ENCODE measurements at regions not wholly inside any gene's neighbourhood (a gene's known extent, or its start where the extent isn't known, plus 50 kb on each side); places are given as distances from the start of the nearest gene placed in this dataset.

GRCh38 chr21:25421321-25422028 is 185.8 kb downstream of the MRPL39 start:
- Mint-ChIP-seq H3K4me1 (ENCODE audit: low read depth) (no peaks in the 10 kb centered on the region), H3K36me3 (ENCODE audit: insufficient read depth) (no peaks in the 10 kb centered on the region), H3K27ac (no peak overlapping the region), H3K4me3 (ENCODE audit: low read depth) (no peak overlapping the region), H3K27me3 (no peaks in the 10 kb centered on the region), H3K9me3 (ENCODE audit: low read depth) (no peaks in the 10 kb centered on the region)
- TF ChIP-seq CTCF (IDR thresholded peaks at IDR 0.05; ENCODE audit: unreplicated experiment), result peak; percentile 47
- DNase-seq (ENCODE audit: low spot score, unreplicated experiment), result no peak

- TF ChIP-seq CTCF (IDR thresholded peaks at IDR 0.05; ENCODE audit: unreplicated experiment), result no peak
- no peaks in the 10 kb centered on the region for H3K36me3 Mint-ChIP-seq (ENCODE audit: insufficient read depth)
- no peak overlapping the region for H3K27ac Mint-ChIP-seq
- H3K4me1 Mint-ChIP-seq (ENCODE audit: low read depth), result no peaks in the 10 kb centered on the region
- no peaks in the 10 kb centered on the region for H3K27me3 Mint-ChIP-seq
- DNase-seq (ENCODE audit: low spot score, unreplicated experiment), result no peak
- no peak overlapping the region for H3K4me3 Mint-ChIP-seq (ENCODE audit: low read depth)
- H3K9me3 Mint-ChIP-seq (ENCODE audit: low read depth), result no peaks in the 10 kb centered on the region
Observed at GRCh38 chr21:25420831-25421230, 186.4 kb downstream of the MRPL39 start.

- Mint-ChIP-seq H3K27ac (no peak overlapping the region), H3K4me1 (ENCODE audit: low read depth) (no peaks in the 10 kb centered on the region), H3K9me3 (ENCODE audit: low read depth) (no peaks in the 10 kb centered on the region), H3K36me3 (ENCODE audit: insufficient read depth) (no peaks in the 10 kb centered on the region), H3K27me3 (no peaks in the 10 kb centered on the region), H3K4me3 (ENCODE audit: low read depth) (no peak overlapping the region)
- DNase-seq (ENCODE audit: low spot score, unreplicated experiment), result no peak
- no peak for TF ChIP-seq CTCF (IDR thresholded peaks at IDR 0.05; ENCODE audit: unreplicated experiment)
Observed at GRCh38 chr21:25416669-25417068, 190.6 kb downstream of the MRPL39 start.

- Mint-ChIP-seq H3K9me3 (ENCODE audit: low read depth) (no peaks in the 10 kb centered on the region), H3K27me3 (no peaks in the 10 kb centered on the region), H3K36me3 (ENCODE audit: insufficient read depth) (no peaks in the 10 kb centered on the region), H3K27ac (no peak overlapping the region), H3K4me3 (ENCODE audit: low read depth) (no peak overlapping the region), H3K4me1 (ENCODE audit: low read depth) (no peaks in the 10 kb centered on the region)
- no peak for DNase-seq (ENCODE audit: low spot score, unreplicated experiment)
- no peak for TF ChIP-seq CTCF (IDR thresholded peaks at IDR 0.05; ENCODE audit: unreplicated experiment)
Observed at GRCh38 chr21:25412100-25412499, 195.2 kb downstream of the MRPL39 start.

- no peak overlapping the region for H3K4me3 Mint-ChIP-seq (ENCODE audit: low read depth)
- H3K9me3 Mint-ChIP-seq (ENCODE audit: low read depth), result no peaks in the 10 kb centered on the region
- TF ChIP-seq CTCF (IDR thresholded peaks at IDR 0.05; ENCODE audit: unreplicated experiment), result no peak
- no peaks in the 10 kb centered on the region for H3K27me3 Mint-ChIP-seq
- no peaks in the 10 kb centered on the region for H3K4me1 Mint-ChIP-seq (ENCODE audit: low read depth)
- no peak overlapping the region for H3K27ac Mint-ChIP-seq
- DNase-seq (ENCODE audit: low spot score, unreplicated experiment), result no peak
- no peaks in the 10 kb centered on the region for H3K36me3 Mint-ChIP-seq (ENCODE audit: insufficient read depth)
Observed at GRCh38 chr21:25409978-25410377, 197.3 kb downstream of the MRPL39 start.
